Brain microvascular endothelial cell (primary cell): ENCODE measurements at regions not wholly inside any gene's neighbourhood (a gene's known extent, or its start where the extent isn't known, plus 50 kb on each side); places are given as distances from the start of the nearest gene placed in this dataset.

Experiments
- DNase-seq: peaks from one replicate; pipeline ENCODE4 v3.0.0-alpha.2; 2020
- H3K27ac ChIP-seq: fragments of 250-450 bp; sonication (Bioruptor Pico); 2 replicates; pipeline ENCODE4 v1.5.1; 2020; ENCODE audit warnings: mild to moderate bottlenecking, moderate library complexity
- H3K27me3 ChIP-seq: fragments of 250-450 bp; sonication (Bioruptor Pico); replicated peaks from 2 replicates; pipeline ENCODE4 v1.5.1; 2020; ENCODE audit warnings: mild to moderate bottlenecking
- H3K36me3 ChIP-seq: fragments of 250-450 bp; sonication (Bioruptor Pico); replicated peaks from 2 replicates; pipeline ENCODE4 v1.5.1; 2020; ENCODE audit warnings: mild to moderate bottlenecking
- H3K4me3 ChIP-seq: 2 replicates; pipeline ENCODE4 v1.5.1; 2011; ENCODE audit warnings: low read depth, mild to moderate bottlenecking, control low read depth, low read length, moderate library complexity
- CTCF ChIP-seq: IDR thresholded peaks from 2 replicates; pipeline ENCODE4 v1.5.1; 2011; ENCODE audit warnings: low read depth, mild to moderate bottlenecking, moderate library complexity, low read length, control low read depth, inconsistent platforms; ENCODE audit errors: missing control alignments
- in situ Hi-C: cut with HindIII; loops from 2 replicates; pipeline ENCODE4 v1.10.0; 2017; ENCODE audit warnings: low sequenced_read_pairs, low pct_ligation_motif_present

GRCh38 chr22:47786650-47787290, 1024.3 kb downstream of the TBC1D22A start:
- no peak for DNase-seq
- Histone ChIP-seq H3K36me3 (no peaks in the 10 kb centered on the region), H3K27ac (no peak overlapping the region), H3K4me3 (no peak overlapping the region), H3K27me3 (no peaks in the 10 kb centered on the region)
- in situ Hi-C loops: no loop called here
- TF ChIP-seq CTCF: no peak

GRCh38 chr22:47784991-47785390, 1022.5 kb downstream of the TBC1D22A start:
- no peak for DNase-seq
- Histone ChIP-seq H3K4me3 (no peak overlapping the region), H3K27me3 (no peaks in the 10 kb centered on the region), H3K36me3 (no peaks in the 10 kb centered on the region), H3K27ac (no peak overlapping the region)
- no peak for TF ChIP-seq CTCF
- in situ Hi-C loops: no loop called here

GRCh38 chr22:47784367-47784983, 1022.0 kb downstream of the TBC1D22A start:
- no peak for TF ChIP-seq CTCF
- Histone ChIP-seq H3K4me3 (no peak overlapping the region), H3K27me3 (no peaks in the 10 kb centered on the region), H3K36me3 (no peaks in the 10 kb centered on the region), H3K27ac (no peak overlapping the region)
- DNase-seq: no peak
- in situ Hi-C loops: no loop called here

- H3K27ac ChIP-seq: no peak overlapping the region
- in situ Hi-C loops: no loop called here
- no peaks in the 10 kb centered on the region for H3K27me3 ChIP-seq
- no peaks in the 10 kb centered on the region for H3K36me3 ChIP-seq
- no peak for DNase-seq
- H3K4me3 ChIP-seq: no peak overlapping the region
- no peak for TF ChIP-seq CTCF
These were observed 1021.2 kb downstream of the TBC1D22A start for GRCh38 chr22:47783433-47784366.

GRCh38 chr22:47782328-47783075, 1020.1 kb downstream of the TBC1D22A start:
- Histone ChIP-seq H3K36me3 (no peaks in the 10 kb centered on the region), H3K27me3 (no peaks in the 10 kb centered on the region), H3K4me3 (no peak overlapping the region), H3K27ac (no peak overlapping the region)
- no peak for DNase-seq
- in situ Hi-C loops: no loop called here
- no peak for TF ChIP-seq CTCF
